ENCODE measurements at regions not wholly inside any gene's neighbourhood (a gene's known extent, or its start where the extent isn't known, plus 50 kb on each side); places are given as distances from the start of the nearest gene placed in this dataset.
"Not testable (repeated sequence)": the region's sequence is repeated elsewhere in the genome, so short reads cannot be mapped to it uniquely, and the experiment has no call there.

- no peak for DNase-seq
These were observed 81.4 kb upstream of the PPP2R2D start for GRCh38 chr10:131819241-131820072.

GRCh38 chr10:131820626-131821025, 80.2 kb upstream of the PPP2R2D start:
- DNase-seq = no peak

- no peak for DNase-seq
These were observed 79.3 kb upstream of the PPP2R2D start for GRCh38 chr10:131821378-131822012.

DNA sequence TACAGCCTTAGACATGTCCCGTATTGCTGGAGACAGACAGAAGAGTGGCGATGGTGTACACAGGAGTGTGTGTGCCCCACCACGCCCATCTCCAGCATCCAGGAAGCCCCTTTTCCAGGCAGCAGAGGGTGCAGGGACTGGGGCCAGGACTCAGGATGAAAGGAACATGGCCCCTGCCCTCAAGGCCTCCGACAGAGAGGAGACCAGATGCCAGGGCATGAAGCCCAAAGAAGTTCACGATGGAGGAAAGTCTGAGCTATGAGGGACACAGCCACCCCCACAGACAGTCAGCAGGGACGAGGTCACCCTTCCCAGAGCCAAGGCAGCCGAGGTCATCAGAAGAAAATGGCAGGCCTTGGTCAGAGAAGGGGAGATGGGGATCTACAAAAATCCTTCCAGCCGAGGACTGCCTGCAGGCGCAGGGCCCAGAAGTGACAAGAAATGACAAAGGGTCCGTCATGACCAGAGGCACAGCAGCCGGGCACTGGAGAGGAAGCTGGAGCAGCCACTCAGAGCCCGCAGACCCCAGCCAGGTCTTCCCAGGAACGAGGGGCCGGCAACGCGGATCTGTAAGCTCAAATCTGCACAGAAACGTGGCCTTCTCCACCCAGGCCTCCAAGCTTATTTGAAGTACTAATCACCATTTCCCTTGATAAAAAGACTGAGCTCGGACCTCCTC, 78.7 kb upstream of the PPP2R2D start:
- no peak for DNase-seq

DNA sequence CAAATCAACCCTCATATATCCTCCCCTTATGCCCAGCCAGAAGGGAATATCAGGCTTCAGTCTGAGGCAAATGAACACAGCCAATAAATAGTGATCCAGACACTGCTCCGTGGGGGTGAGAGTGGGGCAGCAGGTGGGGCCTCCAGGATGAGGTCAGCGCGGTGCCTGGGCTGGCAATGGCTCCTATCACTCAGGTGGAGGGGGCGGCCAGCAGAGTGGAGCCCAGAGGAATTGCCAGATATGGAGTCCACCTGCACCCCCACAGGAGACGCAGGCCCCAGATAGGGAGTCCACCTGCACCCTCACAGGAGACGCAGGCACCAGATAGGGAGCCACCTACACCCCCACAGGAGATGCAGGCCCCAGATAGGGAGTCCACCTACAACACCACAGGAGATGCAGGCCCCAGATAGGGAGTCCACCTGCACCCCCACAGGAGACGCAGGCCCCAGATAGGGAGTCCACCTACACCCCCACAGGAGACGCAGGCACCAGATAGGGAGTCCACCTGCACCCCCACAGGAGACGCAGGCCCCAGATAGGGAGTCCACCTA, 78.0 kb upstream of the PPP2R2D start:
- DNase-seq = no peak

DNA sequence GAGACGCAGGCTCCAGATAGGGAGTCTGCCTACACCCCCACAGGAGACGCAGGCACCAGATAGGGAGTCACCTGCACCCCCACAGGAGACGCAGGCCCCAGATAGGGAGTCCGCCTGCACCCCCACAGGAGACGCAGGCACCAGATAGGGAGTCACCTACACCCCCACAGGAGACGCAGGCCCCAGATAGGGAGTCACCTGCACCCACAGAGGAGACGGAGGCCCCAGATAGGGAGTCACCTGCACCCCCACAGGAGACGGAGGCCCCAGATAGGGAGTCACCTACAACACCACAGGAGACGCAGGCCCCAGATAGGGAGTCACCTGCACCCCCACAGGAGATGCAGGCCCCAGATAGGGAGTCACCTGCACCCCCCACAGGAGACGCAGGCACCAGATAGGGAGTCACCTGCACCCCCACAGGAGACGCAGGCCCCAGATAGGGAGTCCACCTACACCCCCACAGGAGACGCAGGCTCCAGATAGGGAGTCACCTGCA, 77.2 kb upstream of the PPP2R2D start:
- not testable (repeated sequence) for DNase-seq

GRCh38 chr10:131824371-131825149, 76.2 kb upstream of the PPP2R2D start:
- no peak for DNase-seq

DNA sequence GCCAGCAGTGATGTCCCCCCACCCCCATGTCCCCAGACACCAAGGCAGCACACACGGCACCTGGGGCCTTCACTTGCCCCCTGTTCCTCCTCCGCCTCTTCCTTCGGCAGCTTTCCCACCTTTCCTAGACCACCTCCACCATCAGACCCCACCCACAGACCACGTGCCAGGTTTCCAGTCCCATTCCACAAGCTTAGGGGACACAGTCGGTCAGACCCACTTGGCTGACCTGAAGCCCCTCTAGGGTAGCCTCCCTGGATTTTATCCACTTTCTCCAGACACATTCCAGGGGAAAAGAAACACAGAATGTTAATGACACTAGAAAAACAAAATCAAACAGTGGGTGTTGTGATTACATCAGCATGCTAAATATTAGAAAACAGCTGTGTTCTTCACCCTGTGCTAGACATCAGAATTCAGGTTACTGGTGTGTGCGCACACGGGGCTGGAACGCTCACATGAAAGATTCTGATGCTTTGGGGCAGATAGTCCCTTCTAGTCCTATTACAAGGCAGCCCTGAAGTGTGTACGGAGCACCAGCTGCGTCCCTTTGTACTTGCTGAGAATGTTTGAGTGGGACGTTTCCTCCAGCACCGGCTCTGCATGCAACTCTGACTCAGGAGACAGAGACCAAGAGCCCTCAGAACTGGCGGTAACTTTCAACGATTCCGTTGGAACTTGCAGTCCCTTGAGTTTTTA, 75.5 kb upstream of the PPP2R2D start:
- DNase-seq = no peak

DNA sequence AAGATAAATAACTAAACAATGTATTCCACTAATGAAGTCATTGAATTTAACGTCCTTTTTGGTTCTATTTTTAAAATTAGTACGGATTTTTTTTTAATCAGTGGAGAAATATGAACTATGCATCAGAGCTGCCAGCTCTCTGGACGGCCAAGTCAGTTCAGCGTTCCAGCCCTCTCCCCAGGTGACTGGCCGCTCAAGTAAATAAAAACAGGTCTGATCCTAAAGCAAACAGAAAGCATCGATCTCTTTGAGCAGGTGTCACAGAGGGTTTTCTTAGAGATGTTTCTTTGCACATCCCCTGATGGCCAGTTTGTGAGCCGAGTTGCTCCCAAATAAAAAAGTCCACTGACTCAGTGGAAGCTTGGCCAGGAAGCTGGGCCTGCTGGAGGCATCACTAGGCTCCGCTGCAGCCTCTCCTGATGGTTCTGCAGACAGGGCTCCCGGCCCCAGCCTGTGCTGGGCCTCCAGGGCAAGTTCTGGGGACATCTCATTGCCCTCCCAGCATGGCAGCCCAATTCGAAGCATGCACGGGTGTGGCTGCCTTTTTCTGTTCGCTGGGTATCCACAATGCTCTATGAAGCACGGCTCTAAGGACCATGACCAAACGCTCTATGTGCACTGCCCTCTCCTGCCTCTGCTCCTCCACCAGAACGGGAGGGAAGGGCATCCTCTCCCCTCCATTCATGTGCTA, 74.7 kb upstream of the PPP2R2D start:
- no peak for DNase-seq

- DNase-seq = no peak
These were observed 71.5 kb upstream of the PPP2R2D start for GRCh38 chr10:131829156-131829930.

GRCh38 chr10:131830446-131831130, 70.2 kb upstream of the PPP2R2D start:
- no peak for DNase-seq

DNA sequence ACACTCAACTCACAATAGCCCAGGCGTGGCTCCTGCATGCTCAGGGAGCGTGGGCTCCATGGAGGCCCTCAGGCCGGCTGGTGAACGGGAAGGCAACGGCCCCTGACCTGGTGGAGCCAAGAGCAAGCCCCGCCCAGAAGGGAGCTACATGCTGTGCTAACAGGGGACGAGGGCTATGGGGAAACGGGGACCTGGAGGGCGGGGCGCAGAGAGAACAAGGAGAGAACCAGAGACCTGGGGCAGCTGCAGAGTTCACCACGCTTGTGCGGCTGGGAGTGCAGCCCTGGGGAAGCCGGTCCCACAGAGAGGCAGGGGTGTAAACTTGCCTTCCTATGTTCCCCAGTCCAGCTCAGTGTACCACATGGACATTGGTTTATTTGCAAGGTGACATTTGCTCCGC, 69.2 kb upstream of the PPP2R2D start:
- DNase-seq = no peak

DNA sequence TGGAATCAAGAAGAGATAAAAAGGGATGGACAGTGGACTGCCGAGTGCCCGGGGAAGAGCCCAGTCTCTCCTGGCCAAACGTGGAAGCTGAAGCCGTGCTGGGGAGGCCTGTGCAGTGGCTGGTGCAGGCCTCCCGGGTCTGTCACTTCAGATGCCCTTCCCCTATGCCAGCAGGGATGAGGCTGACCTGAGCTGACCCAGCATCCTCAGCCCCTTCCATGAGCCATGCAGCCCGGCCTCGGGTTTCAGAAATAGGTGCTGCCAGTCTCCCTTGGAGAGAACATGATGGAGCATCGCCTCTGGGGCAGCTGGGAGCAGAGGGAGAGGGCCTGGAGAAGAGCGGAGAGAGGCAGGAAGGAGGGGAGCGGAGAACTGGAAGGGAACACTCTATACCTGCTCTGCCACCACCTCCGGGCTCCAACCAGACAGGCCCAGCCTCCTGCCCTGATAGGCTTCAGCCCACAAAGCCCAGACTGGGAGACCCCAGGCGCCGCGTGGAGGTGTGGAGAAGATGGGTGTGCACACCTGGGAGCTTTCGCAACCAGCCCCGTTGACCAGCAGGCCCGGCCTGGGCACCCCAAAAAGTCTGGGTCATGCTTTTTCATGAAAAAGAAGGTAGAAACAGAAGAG, 68.6 kb upstream of the PPP2R2D start:
- DNase-seq = no peak

DNA sequence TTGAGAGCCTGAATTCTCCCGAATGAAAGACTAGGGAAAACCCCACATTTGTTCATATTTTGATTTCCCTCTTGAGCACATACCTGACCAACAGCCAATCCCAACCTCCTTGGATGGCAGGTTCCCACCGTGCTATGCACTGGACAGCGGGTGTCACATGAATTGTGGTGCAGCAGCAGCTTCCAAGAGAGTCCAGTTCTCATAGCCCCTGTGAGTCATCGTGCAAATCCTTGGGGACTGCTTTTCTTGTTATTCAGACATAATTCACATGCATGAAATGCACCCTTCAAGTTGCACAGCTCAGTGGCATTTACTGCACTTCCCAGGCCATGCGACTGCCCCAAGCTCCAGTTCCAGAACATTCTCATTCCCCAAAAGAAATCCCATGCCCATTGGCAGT, 67.8 kb upstream of the PPP2R2D start:
- DNase-seq = no peak

- DNase-seq = no peak
These were observed 67.2 kb upstream of the PPP2R2D start for GRCh38 chr10:131833446-131834080.

GRCh38 chr10:131834152-131834810, 66.5 kb upstream of the PPP2R2D start:
- DNase-seq = no peak

- DNase-seq = no peak
These were observed 61.7 kb upstream of the PPP2R2D start for GRCh38 chr10:131838966-131839742.
